ENCODE measurements at regions not wholly inside any gene's neighbourhood (a gene's known extent, or its start where the extent isn't known, plus 50 kb on each side); places are given as distances from the start of the nearest gene placed in this dataset.

GRCh38 chr11:11722246-11722645 is 100.4 kb upstream of the GALNT18 start:
- Histone ChIP-seq H3K9me3 (ENCODE audit: low read length) (peaks cover 4% of the 10 kb centered on the region; the same call in 1 of the 2 replicates), H3K36me3 (replicated peaks in 1 of 2; ENCODE audit: control insufficient read depth in 1 of 2, insufficient read depth in 2 of 2, low read length in 2 of 2) (no peaks in the 10 kb centered on the region), H3K27me3 (ENCODE audit: control insufficient read depth in 1 of 2, insufficient read depth in 2 of 2, low read length in 2 of 2) (no peaks in the 10 kb centered on the region; a peak in 1 of 5 replicates), H2AFZ (ENCODE audit: low read length) (no peak overlapping the region), H3K4me3 (replicated peaks in 1 of 3; ENCODE audit: insufficient read depth in 1 of 3, low read depth in 2 of 3, low read length in 3 of 3) (no peak overlapping the region), H3K4me2 (ENCODE audit: low read depth, low read length) (no peak overlapping the region), H3K27ac (ENCODE audit: extremely low read length, insufficient read depth, low read length) (no peak overlapping the region), H3K79me2 (ENCODE audit: insufficient read depth, low read length) (no peaks in the 10 kb centered on the region), H3K4me1 (ENCODE audit: insufficient read depth, low read length) (no peaks in the 10 kb centered on the region), H4K20me1 (ENCODE audit: insufficient read depth, low read length) (no peaks in the 10 kb centered on the region), H3K9ac (ENCODE audit: insufficient read depth, low read depth, low read length) (no peak overlapping the region)
- FAIRE-seq: no peak
- BruUV-seq (replicated peaks): no TSS peak
- ChIA-PET CTCF (ENCODE audit: low intra/inter-chr PET ratio, low total read pairs) (interaction anchor here (0.9 kb wide), 1 partner anchor 66 kb away, joined by 3 read pairs; no protein-coding TSS in a partner anchor), POLR2A (no interaction called here)
- intact Hi-C loops (cut with micrococcal nuclease; ENCODE audit: unreplicated experiment) (no loop called here), in situ Hi-C loops (cut with HindIII; ENCODE audit: extremely low pct_ligation_motif_present, low pct_unique_long_range_greater_than_20kb) (no loop called here)
- no peak for DNase-seq (ENCODE audit: low spot score)
- no peak for TF ChIP-seq ZNF547 (CRISPR knock-in tag; IDR thresholded peaks at IDR 0.05)
- TF ChIP-seq PAWR (CRISPR knock-in tag; IDR thresholded peaks at IDR 0.05; ENCODE audit: borderline replicate concordance): no peak
- no peak for TF ChIP-seq PRPF4 (IDR thresholded peaks at IDR 0.05; ENCODE audit: low read depth, low read length, poor library complexity, severe bottlenecking)
- TF ChIP-seq ZNF256 (CRISPR knock-in tag; conservative IDR thresholded peaks at IDR 0.05): no peak
- no peak for TF ChIP-seq ZBTB3 (CRISPR knock-in tag; IDR thresholded peaks at IDR 0.05; ENCODE audit: borderline replicate concordance, low read depth)
- TF ChIP-seq ZNF260 (CRISPR knock-in tag; IDR thresholded peaks at IDR 0.05; ENCODE audit: borderline replicate concordance, low read depth): no peak
- no peak for TF ChIP-seq POLR2AphosphoS2 (IDR thresholded peaks at IDR 0.05; ENCODE audit: low read depth, low read length)
- TF ChIP-seq, protein P1, sequence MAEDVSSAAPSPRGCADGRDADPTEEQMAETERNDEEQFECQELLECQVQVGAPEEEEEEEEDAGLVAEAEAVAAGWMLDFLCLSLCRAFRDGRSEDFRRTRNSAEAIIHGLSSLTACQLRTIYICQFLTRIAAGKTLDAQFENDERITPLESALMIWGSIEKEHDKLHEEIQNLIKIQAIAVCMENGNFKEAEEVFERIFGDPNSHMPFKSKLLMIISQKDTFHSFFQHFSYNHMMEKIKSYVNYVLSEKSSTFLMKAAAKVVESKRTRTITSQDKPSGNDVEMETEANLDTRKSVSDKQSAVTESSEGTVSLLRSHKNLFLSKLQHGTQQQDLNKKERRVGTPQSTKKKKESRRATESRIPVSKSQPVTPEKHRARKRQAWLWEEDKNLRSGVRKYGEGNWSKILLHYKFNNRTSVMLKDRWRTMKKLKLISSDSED (CRISPR knock-in tag; IDR thresholded peaks at IDR 0.05): no peak
- TF ChIP-seq AGO2 (optimal IDR thresholded peaks at IDR 0.05; ENCODE audit: low read depth, low read length): no peak
- TF ChIP-seq, protein P2, sequence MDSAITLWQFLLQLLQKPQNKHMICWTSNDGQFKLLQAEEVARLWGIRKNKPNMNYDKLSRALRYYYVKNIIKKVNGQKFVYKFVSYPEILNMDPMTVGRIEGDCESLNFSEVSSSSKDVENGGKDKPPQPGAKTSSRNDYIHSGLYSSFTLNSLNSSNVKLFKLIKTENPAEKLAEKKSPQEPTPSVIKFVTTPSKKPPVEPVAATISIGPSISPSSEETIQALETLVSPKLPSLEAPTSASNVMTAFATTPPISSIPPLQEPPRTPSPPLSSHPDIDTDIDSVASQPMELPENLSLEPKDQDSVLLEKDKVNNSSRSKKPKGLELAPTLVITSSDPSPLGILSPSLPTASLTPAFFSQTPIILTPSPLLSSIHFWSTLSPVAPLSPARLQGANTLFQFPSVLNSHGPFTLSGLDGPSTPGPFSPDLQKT (CRISPR knock-in tag; IDR thresholded peaks at IDR 0.05; ENCODE audit: borderline replicate concordance): no peak
- TF ChIP-seq ZNF713 (CRISPR knock-in tag; IDR thresholded peaks at IDR 0.05): no peak
- TF ChIP-seq ZNF772 (CRISPR knock-in tag; IDR thresholded peaks at IDR 0.05): no peak
- no peak for TF ChIP-seq PRDM10 (CRISPR knock-in tag; IDR thresholded peaks at IDR 0.05; ENCODE audit: low read depth)
- TF ChIP-seq EZH2 (conservative IDR thresholded peaks at IDR 0.05; ENCODE audit: low read depth, low read length): no peak
- no peak for TF ChIP-seq YEATS2 (CRISPR knock-in tag; IDR thresholded peaks at IDR 0.05; ENCODE audit: borderline replicate concordance)
- no peak for TF ChIP-seq SETDB1 (CRISPR knock-in tag; IDR thresholded peaks at IDR 0.05; ENCODE audit: borderline replicate concordance)
- 2% methylated on average over 3 of the region's 3 CpGs for WGBS (ENCODE audit: low lambda C conversion rate)
- no peak for ATAC-seq
